H1 (cell line): ENCODE measurements at regions not wholly inside any gene's neighbourhood (a gene's known extent, or its start where the extent isn't known, plus 50 kb on each side); places are given as distances from the start of the nearest gene placed in this dataset.

Source experiments
- CHD7 ChIP-seq: fragments of 300-600 bp; sonication (generic); IDR thresholded peaks from 2 replicates; pipeline ENCODE4 v1.7.1; 2012; ENCODE audit warnings: low read length, moderate library complexity, mild to moderate bottlenecking, inconsistent platforms; ENCODE audit not compliant: insufficient replicate concordance

GRCh38 chr5:112570708-112571444 is 151.8 kb upstream of the EPB41L4A start (continued):
- no peak for TF ChIP-seq CHD7
- TF ChIP-seq, all 59 proteins: peak for 0
